Esophagus muscularis mucosa (tissue), 4 donors: ENCODE measurements at regions not wholly inside any gene's neighbourhood (a gene's known extent, or its start where the extent isn't known, plus 50 kb on each side); places are given as distances from the start of the nearest gene placed in this dataset.

Source experiments
- CTCF ChIP-seq, 3 experiments: fragments of 200-600 bp in 2 of 3; fragments of 450-650 bp in 1 of 3; sonication (generic) in 2 of 3; IDR thresholded peaks; one replicate each; pipeline ENCODE4 v1.5.1; 2017 to 2019; ENCODE audit warnings: antibody characterized with exemption in 3 of 3, mild to moderate bottlenecking in 2 of 3, moderate library complexity in 1 of 3
- EP300 ChIP-seq: sonication (generic); formaldehyde crosslinking; IDR thresholded peaks from one replicate; pipeline ENCODE4 v1.6.1; 2017; ENCODE audit warnings: antibody characterized with exemption
- POLR2AphosphoS5 ChIP-seq, 2 donors: sonication (generic); formaldehyde crosslinking; IDR thresholded peaks; one replicate each; pipeline ENCODE4 v1.6.1; 2017; ENCODE audit warnings: antibody characterized with exemption in 2 of 2

GRCh38 chr15:66921319-66921915, 144.0 kb upstream of the SMAD3 start:
- TF ChIP-seq EP300 = no peak
- no peak for TF ChIP-seq CTCF (IDR thresholded peaks at IDR 0.05)
- no peak for TF ChIP-seq POLR2AphosphoS5 (IDR thresholded peaks at IDR 0.05)
